GM18909 (cell line): ENCODE measurements at regions not wholly inside any gene's neighbourhood (a gene's known extent, or its start where the extent isn't known, plus 50 kb on each side); places are given as distances from the start of the nearest gene placed in this dataset.
"Not testable (repeated sequence)": the region's sequence is repeated elsewhere in the genome, so short reads cannot be mapped to it uniquely, and the experiment has no call there.

Source experiments
- ATAC-seq: cut with Tn5 transposase; IDR thresholded peaks from one replicate; pipeline ENCODE4 v1.9.1; 2021; ENCODE audit warnings: mild to moderate bottlenecking; ENCODE audit not compliant: unreplicated experiment, poor library complexity

- ATAC-seq, result no peak
Observed at GRCh38 chr1:80365359-80366021, 1359.0 kb upstream of the ADGRL4 start.

GRCh38 chr1:80363689-80364475 lies 1357.4 kb upstream of the ADGRL4 start:
- ATAC-seq, result no peak

GRCh38 chr1:80359666-80360065 lies 1353.1 kb upstream of the ADGRL4 start:
- no peak for ATAC-seq

GRCh38 chr1:80349218-80349617 lies 1342.7 kb upstream of the ADGRL4 start:
- no peak for ATAC-seq

GRCh38 chr1:80341021-80341420 lies 1334.5 kb upstream of the ADGRL4 start:
- ATAC-seq, result no peak

- no peak for ATAC-seq
Observed at GRCh38 chr1:80318108-80318507, 1311.6 kb upstream of the ADGRL4 start.

- no peak for ATAC-seq
Observed at GRCh38 chr1:80310703-80311245, 1304.2 kb upstream of the ADGRL4 start.

GRCh38 chr1:80305466-80305865 lies 1298.9 kb upstream of the ADGRL4 start:
- ATAC-seq, result no peak

GRCh38 chr1:80293818-80294217 lies 1287.3 kb upstream of the ADGRL4 start:
- ATAC-seq, result no peak

GRCh38 chr1:80288750-80289149 lies 1282.2 kb upstream of the ADGRL4 start:
- ATAC-seq, result not testable (repeated sequence)

GRCh38 chr1:80282536-80282935 lies 1276.0 kb upstream of the ADGRL4 start:
- ATAC-seq, result no peak

- ATAC-seq, result no peak
Observed at GRCh38 chr1:80278936-80279335, 1272.4 kb upstream of the ADGRL4 start.

- no peak for ATAC-seq
Observed at GRCh38 chr1:80274256-80274655, 1267.7 kb upstream of the ADGRL4 start.

GRCh38 chr1:80272495-80272894 lies 1266.0 kb upstream of the ADGRL4 start:
- ATAC-seq, result no peak

GRCh38 chr1:80258659-80259058 lies 1252.1 kb upstream of the ADGRL4 start:
- no peak for ATAC-seq

GRCh38 chr1:80251591-80251990 lies 1245.1 kb upstream of the ADGRL4 start:
- ATAC-seq, result no peak

GRCh38 chr1:80251171-80251570 lies 1244.6 kb upstream of the ADGRL4 start:
- ATAC-seq, result no peak

GRCh38 chr1:80250573-80251168 lies 1244.1 kb upstream of the ADGRL4 start:
- ATAC-seq, result no peak

- no peak for ATAC-seq
Observed at GRCh38 chr1:80249699-80250098, 1243.2 kb upstream of the ADGRL4 start.

- ATAC-seq, result no peak
Observed at GRCh38 chr1:80248886-80249285, 1242.4 kb upstream of the ADGRL4 start.

- no peak for ATAC-seq
Observed at GRCh38 chr1:80245813-80246212, 1239.3 kb upstream of the ADGRL4 start.
